IPS-11a (cell line): ENCODE measurements at regions not wholly inside any gene's neighbourhood (a gene's known extent, or its start where the extent isn't known, plus 50 kb on each side); places are given as distances from the start of the nearest gene placed in this dataset.

Experiments
- H3K4me3 ChIP-seq: one replicate; pipeline ENCODE4 v1.5.1; 2013; ENCODE audit warnings: low read depth, low read length, control low read depth

DNA sequence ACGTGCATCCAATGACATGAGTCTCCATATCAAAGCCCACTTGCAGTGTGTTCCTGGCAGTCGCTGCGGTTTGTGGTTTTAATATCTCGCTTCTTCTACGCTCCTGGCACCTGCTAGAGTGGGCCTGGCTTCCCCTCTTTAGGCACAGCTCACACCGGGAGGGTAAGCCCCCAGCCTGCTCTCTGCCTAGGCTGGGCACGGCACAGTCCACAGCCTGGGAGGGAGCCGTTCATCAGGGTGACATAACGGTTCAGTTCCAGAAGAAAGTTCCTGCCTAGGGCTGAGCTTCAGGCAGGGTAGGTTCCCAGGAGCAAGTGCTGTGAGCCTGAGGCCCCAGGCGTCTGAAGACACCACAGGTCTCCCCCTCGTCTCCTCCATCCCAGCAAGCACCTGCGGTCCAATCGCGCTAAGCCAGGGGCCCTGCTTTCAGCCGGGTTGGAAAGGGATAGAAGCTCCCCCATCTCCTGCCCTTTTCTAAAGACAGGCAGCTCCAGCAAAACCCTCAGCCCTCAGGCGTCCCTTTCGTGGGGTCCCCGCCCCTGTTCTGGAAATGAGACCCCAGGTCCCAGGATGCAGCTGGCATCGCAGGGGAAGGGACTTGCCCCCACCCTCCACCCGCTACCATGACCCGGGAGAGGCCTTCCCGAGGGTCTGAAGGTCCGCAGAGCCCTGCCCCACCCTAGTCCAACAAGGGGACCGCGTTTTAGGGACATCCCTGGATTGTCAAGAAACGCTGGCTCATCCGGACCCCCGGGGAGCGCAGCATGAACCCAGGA lies 121.6 kb upstream of the ZNF507 start:
- H3K4me3 ChIP-seq, result no peak overlapping the region

DNA sequence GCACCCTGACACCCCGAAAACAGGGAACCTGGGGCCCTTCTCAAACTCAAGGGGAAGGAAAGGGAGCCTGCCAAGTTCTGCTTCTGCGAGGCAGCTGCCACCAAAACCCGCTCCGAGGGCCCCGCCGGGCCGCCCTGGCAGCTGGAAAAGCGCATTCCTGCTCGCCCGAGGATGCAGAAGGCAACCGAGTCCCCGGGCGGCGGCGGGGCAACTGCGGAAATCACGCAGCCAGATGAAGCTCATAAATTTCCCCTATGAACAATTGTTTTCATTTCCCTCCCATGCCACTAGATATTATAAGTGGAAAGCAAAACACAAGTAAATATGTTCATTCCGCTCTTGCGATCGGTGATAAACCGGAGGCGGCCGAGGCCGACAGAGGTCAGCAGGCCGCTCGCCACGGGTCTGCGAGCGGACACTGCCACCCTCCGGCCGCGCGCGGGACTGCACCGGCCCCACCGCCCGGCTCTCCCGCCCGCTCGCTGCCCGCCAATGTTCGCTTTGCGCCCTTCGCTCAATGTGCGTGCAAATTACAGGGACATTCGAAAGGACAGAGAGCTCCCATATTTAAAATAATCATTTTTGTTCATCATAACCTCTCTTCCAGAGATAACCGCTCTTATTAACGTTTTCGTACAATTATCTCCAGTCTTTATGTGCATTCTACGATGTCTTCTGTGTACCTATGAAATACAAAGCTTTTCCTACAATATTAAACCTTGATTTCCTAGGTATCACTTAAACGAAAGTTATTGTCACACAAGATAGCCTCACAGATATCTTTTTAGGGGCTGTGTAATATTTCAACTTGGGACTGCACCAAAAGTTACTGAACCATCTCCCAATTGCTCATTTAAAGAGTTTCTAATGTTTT lies 120.8 kb upstream of the ZNF507 start:
- no peak overlapping the region for H3K4me3 ChIP-seq

DNA sequence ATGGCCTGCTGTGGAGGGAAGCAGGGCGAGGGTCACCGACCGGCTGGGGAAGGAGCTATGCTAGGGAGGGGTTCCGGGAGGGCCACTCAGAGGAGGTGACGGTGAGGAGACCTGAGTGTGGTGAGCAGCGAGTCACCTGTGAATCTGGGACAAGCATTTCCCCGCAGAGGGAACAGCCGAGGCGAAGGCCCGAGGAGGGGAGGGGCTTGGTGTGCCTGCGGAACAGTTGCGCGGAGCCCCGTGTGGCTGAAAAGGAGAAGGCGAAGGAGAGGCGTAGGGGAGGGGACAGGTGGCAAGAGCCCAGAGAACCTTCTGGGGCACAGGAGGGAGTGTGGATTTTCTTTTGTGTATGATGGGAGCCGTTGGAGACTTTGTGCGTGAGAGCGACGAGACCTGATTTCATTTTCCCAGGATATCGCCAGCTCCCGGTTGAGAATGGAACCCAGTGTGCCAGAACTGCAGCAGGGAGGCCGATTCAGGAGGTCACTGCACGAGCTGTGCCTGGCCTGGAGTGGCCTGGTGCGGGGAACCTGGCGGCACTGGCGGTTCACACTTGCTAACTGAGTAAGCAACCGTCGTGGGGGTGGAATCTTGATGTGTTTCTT lies 117.7 kb upstream of the ZNF507 start:
- H3K4me3 ChIP-seq, result no peak overlapping the region

DNA sequence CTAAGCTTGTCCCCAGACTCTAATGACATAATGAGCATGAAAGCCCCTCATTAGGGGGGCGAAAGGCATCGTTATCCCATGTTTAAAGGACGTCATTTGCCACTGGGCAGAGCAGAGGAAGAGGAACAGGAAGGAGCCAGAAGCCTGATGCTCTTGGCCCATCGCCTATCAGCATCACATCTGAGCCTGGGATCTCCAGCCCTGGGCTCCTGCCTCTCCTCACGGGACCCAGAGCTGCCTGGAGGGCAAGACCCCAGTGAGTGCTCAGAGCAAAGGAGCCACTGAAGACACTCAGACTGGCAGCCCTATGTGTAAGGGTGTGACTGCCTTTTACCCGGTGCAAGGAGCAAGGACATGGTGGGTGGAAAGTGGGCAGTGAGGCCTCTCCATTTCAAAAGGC lies 115.0 kb upstream of the ZNF507 start:
- no peak overlapping the region for H3K4me3 ChIP-seq

DNA sequence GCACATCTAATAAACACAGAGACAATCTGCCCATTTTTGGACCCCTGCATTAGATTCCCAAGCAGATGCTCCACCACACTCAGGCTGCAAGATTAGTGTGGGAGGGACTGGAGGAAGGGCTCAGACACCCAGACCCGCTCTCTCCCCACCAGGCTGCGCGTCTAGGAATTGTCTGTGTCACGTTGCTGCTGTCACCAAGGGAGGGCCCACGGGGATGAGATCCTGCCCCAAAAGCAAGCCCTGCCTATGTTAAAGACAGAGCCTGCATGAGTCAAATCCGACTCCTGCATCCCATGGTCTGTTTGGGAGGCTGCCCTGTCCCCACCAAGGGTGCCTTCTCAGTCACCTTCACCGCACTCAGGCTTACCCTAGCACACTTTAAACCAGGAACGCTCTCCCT lies 114.4 kb upstream of the ZNF507 start:
- H3K4me3 ChIP-seq, result no peak overlapping the region

DNA sequence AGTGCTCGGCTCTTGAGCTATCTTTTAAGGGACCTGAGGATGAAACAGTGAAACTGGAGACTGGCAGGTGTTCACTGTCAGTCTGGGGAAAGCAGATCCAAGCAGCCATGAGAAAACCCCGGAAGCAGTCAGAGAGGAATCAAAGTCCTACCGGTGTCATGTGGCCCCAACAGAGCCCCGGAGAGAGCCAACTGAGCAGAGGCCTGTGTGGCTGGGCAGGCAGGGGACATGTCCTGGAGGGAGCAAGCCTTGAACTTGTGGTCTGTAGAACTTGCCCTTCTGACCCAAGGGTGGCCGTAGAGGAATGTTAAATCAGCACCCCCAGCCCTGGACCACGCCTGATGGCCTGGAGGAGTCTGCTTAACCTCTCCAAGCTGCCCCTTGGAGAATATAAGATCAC lies 113.7 kb upstream of the ZNF507 start:
- no peak overlapping the region for H3K4me3 ChIP-seq

DNA sequence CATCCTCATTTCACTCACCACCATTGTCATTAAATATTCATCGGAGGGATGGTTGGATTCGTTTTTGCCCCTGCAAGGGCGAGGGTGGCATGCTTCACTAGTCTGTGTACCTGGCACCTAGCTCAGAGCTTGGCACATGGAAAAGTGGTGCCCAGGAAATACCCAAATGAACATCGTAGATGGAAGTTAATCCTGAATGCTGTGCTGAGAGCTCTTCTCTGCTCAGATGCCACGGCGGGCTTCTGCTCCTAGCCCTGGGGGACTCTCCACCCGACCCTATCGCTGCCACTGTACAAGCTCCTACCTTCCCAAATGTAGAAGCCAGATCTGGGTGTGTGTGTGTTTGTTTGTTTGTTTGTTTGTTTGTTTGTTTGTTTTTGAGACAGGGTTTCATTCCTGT lies 113.0 kb upstream of the ZNF507 start:
- H3K4me3 ChIP-seq, result no peak overlapping the region

DNA sequence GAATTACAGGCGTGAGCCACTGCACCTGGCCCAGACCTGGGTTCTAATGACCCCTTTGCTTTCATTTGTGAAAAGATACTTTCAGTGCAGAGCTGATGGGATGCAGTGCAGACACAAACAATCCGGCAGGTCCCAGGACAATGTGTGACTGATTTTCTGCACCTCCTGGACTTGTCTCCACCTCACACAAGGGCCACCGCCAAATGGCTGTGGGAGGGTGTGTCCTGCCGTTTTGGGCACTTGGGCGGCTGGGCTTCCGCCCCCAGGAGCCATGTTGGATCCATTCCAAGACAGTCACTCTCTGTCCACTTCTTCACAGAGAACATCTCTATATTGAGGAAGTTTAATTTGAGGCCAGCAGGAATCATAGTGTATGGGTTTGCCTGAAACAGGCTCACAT lies 112.3 kb upstream of the ZNF507 start:
- no peak overlapping the region for H3K4me3 ChIP-seq

DNA sequence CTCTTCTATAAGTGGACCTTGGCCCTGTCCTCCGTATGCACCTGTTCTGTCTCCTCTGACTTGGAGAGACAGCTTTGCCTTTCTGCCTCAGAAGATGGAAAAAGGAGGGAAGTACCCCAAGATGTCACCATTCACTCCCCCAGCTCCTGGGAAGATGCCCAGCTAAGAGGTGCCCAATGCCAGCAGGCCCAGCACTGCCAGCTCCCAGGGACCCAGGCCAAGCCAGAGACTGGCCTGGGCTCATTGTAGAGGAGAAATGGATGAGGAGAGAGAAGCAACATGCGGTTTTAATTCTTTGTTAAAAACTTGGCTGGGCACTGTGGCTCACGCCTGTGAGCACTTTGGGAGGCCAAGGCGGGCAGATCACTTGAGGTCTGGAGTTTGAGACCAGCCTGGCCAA lies 111.5 kb upstream of the ZNF507 start:
- H3K4me3 ChIP-seq, result no peak overlapping the region

DNA sequence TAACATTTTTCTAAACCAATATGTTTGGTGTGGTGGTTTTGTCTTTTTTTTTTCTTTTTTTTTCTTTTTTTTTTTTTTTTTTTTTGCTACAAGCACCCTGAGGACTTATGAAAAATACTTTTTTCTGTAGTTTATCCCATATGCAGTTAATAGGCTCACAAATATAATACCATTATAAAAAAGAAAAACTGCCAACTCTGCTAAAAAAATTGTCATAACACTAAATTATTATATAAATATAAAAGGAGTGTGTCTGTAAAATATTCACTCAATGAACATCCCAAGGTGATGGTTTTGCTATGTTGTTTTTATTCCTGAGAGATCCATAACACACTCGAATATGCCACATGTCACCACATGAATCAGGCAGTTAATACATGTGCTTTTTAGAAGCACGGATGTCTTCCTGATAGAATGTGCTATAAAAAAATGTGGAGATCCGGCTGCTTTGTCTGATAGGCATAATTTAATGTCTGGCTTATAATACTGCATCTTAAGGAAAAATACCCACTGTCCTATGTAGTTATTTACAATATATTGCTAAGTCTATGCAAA lies 110.7 kb upstream of the ZNF507 start:
- no peak overlapping the region for H3K4me3 ChIP-seq

DNA sequence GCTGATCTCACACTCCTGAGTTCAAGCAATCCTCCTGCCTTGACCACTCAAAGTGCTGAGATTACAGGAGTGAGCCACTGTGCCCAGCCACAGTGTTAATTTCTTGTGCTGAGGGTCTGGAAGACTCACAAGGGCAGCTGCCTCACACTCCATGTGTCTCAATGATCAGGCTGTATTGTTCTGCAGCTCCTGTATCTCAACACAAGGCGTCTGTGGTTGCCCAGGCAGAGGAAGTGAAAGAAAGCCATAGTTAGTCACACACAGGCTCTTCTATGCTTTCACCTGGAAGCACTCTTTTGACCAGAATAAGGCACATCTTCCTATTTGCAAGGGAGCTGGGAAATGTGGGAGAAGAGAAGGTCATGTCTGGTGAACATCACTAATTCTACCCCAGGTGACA lies 107.3 kb upstream of the ZNF507 start:
- no peak overlapping the region for H3K4me3 ChIP-seq

DNA sequence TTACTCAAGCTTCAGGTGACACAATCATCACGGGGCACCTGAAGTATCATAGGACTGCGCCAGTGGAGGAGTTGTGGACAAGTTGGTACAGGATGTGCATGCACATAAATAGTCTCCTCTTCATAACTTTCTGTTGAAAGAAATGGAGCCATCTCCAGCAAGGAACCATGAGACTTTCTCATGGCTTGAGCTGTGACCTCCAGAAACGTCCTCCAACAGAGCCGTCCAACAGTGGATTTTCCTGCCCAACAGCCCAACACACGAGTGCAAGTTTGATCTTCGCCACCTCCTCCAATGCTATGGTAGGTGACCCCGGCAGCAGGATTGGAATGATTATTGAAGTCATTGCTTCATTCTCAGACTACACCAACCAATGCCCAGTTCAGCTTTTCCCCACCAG lies 105.1 kb upstream of the ZNF507 start:
- H3K4me3 ChIP-seq, result no peak overlapping the region

DNA sequence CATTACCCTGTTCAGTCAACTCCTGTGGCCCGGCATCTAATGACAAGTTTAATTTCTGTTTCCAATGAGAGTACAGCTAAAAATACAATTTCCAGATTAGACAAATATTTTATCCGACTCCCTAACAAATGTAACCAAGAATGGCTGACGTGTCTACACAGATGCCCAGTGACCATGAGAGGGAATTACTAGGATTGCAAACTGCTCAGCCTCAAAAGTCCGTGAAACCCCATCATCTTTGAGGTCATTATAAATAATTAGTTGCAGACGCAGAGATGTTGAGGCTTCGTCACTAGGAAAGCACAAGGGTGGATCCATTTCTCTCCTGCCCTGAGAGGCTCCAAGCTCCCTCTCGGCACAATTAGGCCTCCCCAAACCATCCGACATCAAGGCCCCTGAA lies 104.1 kb upstream of the ZNF507 start:
- no peak overlapping the region for H3K4me3 ChIP-seq

DNA sequence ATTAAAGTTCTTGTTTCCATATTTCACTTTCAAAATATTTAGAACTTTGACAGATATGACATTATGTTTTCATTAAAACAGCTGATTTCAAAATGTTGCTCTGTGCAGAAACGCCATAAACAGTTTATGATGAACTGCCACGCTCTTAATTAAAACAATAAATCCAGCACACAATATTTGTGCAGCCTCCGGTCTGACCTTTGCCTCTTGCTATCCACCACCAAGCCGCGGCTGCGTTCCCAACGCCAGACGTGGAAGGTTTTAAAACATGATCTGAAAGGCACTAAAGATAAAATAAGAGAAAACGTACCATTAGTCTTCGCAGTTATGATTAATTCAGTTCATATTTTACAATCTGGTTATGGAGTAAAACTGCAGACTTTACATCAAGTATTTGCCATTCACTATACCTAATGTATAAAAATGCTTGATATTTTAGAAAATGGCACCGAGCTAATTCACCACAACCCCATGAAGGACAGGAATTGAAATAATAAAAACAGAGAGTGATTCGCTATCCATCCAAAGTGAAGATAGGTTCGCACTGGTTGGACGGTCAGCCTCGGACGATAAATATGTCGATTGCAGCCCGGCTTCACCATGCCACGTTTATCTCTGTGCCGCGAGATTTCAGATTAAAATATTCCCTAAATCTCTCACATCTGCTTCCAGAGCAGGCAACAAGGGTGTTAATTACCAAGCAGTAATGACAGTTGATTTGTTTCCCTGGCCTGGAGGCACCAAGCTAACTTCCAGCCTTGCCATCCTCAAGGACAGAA lies 103.3 kb upstream of the ZNF507 start:
- no peak overlapping the region for H3K4me3 ChIP-seq

DNA sequence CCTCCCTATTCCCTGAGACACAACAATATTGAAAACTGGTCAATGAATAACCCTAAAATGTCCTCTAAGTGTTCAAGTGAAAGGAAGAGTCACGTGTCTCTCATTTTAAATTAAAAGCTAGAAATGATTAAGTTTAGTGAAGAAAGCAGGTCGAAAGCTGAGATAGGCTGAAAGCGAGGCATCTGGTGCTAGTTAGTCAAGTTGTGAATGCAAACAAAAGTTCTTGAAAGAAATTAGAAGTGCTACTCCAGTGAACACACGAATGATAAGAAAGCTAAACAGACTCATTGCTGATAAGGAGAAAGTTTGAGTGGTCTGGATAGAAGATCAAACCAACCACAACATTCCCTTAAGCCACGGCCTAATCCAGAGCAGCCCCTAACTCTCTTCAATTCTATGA lies 99.4 kb upstream of the ZNF507 start:
- no peak overlapping the region for H3K4me3 ChIP-seq

DNA sequence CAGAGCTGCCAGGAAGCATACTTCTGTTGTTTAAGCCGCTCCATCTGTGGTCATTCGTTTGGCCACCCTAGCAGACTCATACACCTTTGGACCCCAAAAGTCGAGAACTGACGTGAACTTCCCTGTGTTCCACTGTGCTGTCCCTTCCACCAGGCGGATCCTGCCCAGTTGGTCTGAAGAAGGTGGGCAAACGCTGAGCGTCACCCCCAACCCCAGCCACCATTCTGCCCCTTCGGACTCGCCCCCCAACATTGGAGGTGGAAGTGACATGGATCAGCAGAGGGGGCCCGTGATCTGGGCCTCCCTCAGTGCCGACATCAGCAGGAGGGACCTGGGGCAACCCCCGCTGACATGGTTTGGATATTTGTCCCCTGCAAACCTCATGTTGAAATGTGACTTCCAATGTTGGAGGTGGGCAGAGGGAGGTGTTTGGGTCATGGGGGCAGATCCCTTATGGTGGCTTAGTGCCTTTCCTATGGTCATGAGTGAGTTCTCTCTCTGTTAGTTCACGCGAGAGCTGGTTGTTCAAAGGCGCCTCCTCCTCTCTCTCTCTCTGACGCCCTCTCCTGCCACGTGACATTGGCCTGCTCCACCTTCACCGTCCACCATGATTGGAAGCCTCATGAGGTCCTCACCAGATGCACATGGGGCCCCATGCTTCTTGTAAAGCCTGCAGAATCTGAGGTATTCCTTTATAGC lies 93.6 kb upstream of the ZNF507 start:
- H3K4me3 ChIP-seq, result no peak overlapping the region

DNA sequence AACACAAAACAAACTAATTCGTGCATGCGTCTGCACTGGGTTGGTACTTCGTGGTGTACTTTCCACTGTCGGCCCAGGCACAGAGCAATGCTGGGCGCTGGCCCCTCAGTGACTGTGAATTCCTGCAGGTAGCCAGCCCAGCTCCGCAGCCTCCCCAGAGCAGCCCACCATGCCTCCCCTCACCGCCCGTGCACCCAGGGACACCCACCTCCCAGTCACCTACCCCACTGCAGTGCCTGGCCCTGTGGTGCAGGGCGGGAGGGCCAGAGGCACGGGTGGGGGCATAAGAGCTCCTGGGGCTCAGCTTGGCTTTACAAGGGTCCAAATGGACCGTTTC lies 93.1 kb upstream of the ZNF507 start:
- no peak overlapping the region for H3K4me3 ChIP-seq

DNA sequence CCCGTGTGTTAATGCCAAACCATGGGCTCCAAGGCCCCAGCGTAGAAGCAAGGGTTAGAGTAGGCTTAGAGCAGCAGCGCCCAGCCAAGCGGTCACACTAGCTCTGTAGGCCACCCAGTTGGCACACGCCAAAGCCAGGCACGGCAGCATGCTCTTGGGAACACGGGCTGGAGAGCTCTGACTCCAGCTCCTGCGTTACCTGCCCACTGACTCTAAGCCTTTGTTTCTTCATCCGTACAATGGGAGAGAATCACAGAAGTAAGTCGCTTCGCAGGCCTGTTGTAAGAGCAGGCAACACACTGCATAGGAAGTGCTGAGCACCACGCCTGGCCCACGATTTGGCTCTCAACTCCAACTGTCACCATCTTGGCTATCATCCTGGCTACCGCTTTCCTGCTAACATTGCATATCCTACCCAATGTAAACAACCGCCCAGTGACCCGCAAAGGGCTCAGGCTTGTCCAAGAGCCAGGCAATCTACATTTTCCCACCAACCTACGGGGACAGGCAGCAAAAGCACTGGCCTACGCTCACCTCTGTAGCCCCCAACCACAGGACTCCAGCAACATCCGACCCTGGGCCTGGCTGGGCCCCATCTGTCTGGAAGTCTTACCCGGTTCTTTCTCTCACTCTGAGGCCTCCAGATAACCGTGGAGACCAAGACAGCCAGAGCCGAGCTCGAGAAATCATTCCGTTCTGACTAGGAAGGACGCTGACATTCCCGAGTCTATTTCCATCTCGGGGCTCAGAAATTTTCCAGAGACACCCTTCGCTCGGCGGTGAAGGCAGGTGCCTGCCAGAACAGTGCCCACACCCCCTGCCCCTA lies 91.5 kb upstream of the ZNF507 start:
- H3K4me3 ChIP-seq, result no peak overlapping the region

DNA sequence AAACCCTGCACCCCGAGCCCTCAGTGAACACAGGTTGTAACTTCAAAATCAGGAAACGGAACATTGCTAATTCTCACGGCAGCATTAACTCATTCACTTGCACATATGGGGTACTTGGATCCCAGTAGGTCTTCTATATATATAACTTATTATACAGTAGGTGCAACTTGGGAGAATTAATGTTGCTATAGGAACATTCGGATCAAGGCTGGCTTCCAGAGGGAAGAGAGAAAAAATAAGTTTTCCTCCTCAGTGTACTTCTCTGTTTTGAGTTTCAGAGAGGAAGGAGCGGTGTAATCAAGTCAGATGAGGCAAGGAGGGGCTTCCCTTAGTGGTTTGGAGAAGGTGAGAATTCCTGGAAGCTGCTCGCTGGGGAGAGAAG lies 90.9 kb upstream of the ZNF507 start:
- H3K4me3 ChIP-seq, result no peak overlapping the region
